ENCODE measurements at regions not wholly inside any gene's neighbourhood (a gene's known extent, or its start where the extent isn't known, plus 50 kb on each side); places are given as distances from the start of the nearest gene placed in this dataset.

GRCh38 chr12:3962631-3963483, 89.7 kb upstream of the PARP11 start:
- peak; percentile 32 to 48 for DNase-seq (ENCODE audit: low read depth in 2 of 2)

GRCh38 chr12:3961591-3961990, 88.4 kb upstream of the PARP11 start:
- DNase-seq (ENCODE audit: low read depth in 2 of 2), result no peak

- no peak for DNase-seq (ENCODE audit: low read depth in 2 of 2)
These were observed 86.8 kb upstream of the PARP11 start for GRCh38 chr12:3959799-3960560.

GRCh38 chr12:3958534-3958933, 85.3 kb upstream of the PARP11 start:
- DNase-seq (ENCODE audit: low read depth in 2 of 2), result no peak

GRCh38 chr12:3951380-3952135, 78.4 kb upstream of the PARP11 start:
- no peak for DNase-seq (ENCODE audit: low read depth in 2 of 2)

GRCh38 chr12:3950714-3951320, 77.6 kb upstream of the PARP11 start:
- DNase-seq (ENCODE audit: low read depth in 2 of 2), result no peak

- no peak for DNase-seq (ENCODE audit: low read depth in 2 of 2)
These were observed 74.6 kb upstream of the PARP11 start for GRCh38 chr12:3947781-3948180.

GRCh38 chr12:3945671-3946070, 72.5 kb upstream of the PARP11 start:
- no peak for DNase-seq (ENCODE audit: low read depth in 2 of 2)

GRCh38 chr12:3944620-3945019, 71.4 kb upstream of the PARP11 start:
- DNase-seq (ENCODE audit: low read depth in 2 of 2), result no peak

- no peak for DNase-seq (ENCODE audit: low read depth in 2 of 2)
These were observed 64.9 kb upstream of the PARP11 start for GRCh38 chr12:3938042-3938544.

- no peak for DNase-seq (ENCODE audit: low read depth in 2 of 2)
These were observed 61.9 kb upstream of the PARP11 start for GRCh38 chr12:3935078-3935477.

GRCh38 chr12:3933819-3934192, 60.6 kb upstream of the PARP11 start:
- DNase-seq (ENCODE audit: low read depth in 2 of 2), result no peak

- DNase-seq (ENCODE audit: low read depth in 2 of 2), result peak in 1 of 2 donors; percentile 13
These were observed 60.0 kb upstream of the PARP11 start for GRCh38 chr12:3933074-3933818.

GRCh38 chr12:3931776-3932175, 58.6 kb upstream of the PARP11 start:
- no peak for DNase-seq (ENCODE audit: low read depth in 2 of 2)

GRCh38 chr12:3931206-3931605, 58.0 kb upstream of the PARP11 start:
- no peak for DNase-seq (ENCODE audit: low read depth in 2 of 2)

- DNase-seq (ENCODE audit: low read depth in 2 of 2), result no peak
These were observed 56.8 kb upstream of the PARP11 start for GRCh38 chr12:3929875-3930615.

GRCh38 chr12:3928538-3929184, 55.5 kb upstream of the PARP11 start:
- DNase-seq (ENCODE audit: low read depth in 2 of 2), result no peak

GRCh38 chr12:3925621-3926020, 52.4 kb upstream of the PARP11 start:
- no peak for DNase-seq (ENCODE audit: low read depth in 2 of 2)

- DNase-seq (ENCODE audit: low read depth in 2 of 2), result no peak
These were observed 51.6 kb upstream of the PARP11 start for GRCh38 chr12:3924761-3925160.

GRCh38 chr12:3923021-3923420, 49.8 kb upstream of the PARP11 start:
- DNase-seq (ENCODE audit: low read depth in 2 of 2), result no peak

All from stimulated activated CD4-positive, alpha-beta T cell treated with anti-CD3 and anti-CD28 coated beads, Interleukin-1b, Interleukin-23, amount 100 ng/mL, for 4 hours (primary cell).